ENCODE measurements at regions not wholly inside any gene's neighbourhood (a gene's known extent, or its start where the extent isn't known, plus 50 kb on each side); places are given as distances from the start of the nearest gene placed in this dataset.

GRCh38 chr10:10796061-10796773 is 221.5 kb upstream of the CELF2 start:
- Mint-ChIP-seq H3K4me1 (ENCODE audit: low read depth) (peaks cover 13% of the 10 kb centered on the region), H3K36me3 (ENCODE audit: insufficient read depth) (no peaks in the 10 kb centered on the region), H3K27ac (no peak overlapping the region), H3K27me3 (peaks cover 79% of the 10 kb centered on the region), H3K9me3 (ENCODE audit: low read depth) (no peaks in the 10 kb centered on the region), H3K4me3 (ENCODE audit: low read depth) (no peak overlapping the region)
- no peak for TF ChIP-seq CTCF (IDR thresholded peaks at IDR 0.05; ENCODE audit: unreplicated experiment)
- DNase-seq (ENCODE audit: low spot score, unreplicated experiment) = no peak

- TF ChIP-seq CTCF (IDR thresholded peaks at IDR 0.05; ENCODE audit: unreplicated experiment) = no peak
- Mint-ChIP-seq H3K4me1 (ENCODE audit: low read depth) (peaks cover 13% of the 10 kb centered on the region), H3K9me3 (ENCODE audit: low read depth) (peaks cover 3% of the 10 kb centered on the region), H3K27me3 (peaks cover 81% of the 10 kb centered on the region), H3K4me3 (ENCODE audit: low read depth) (no peak overlapping the region), H3K36me3 (ENCODE audit: insufficient read depth) (no peaks in the 10 kb centered on the region), H3K27ac (no peak overlapping the region)
- DNase-seq (ENCODE audit: low spot score, unreplicated experiment) = no peak
Measured at GRCh38 chr10:10796774-10797415, 220.8 kb upstream of the CELF2 start.

GRCh38 chr10:10797513-10797912 is 220.2 kb upstream of the CELF2 start:
- no peak for TF ChIP-seq CTCF (IDR thresholded peaks at IDR 0.05; ENCODE audit: unreplicated experiment)
- Mint-ChIP-seq H3K27ac (no peak overlapping the region), H3K9me3 (ENCODE audit: low read depth) (peaks cover 3% of the 10 kb centered on the region), H3K36me3 (ENCODE audit: insufficient read depth) (no peaks in the 10 kb centered on the region), H3K4me3 (ENCODE audit: low read depth) (no peak overlapping the region), H3K27me3 (peaks cover 76% of the 10 kb centered on the region), H3K4me1 (ENCODE audit: low read depth) (peaks cover 9% of the 10 kb centered on the region)
- no peak for DNase-seq (ENCODE audit: low spot score, unreplicated experiment)

- no peaks in the 10 kb centered on the region for H3K36me3 Mint-ChIP-seq (ENCODE audit: insufficient read depth)
- H3K9me3 Mint-ChIP-seq (ENCODE audit: low read depth) = peaks cover 3% of the 10 kb centered on the region
- no peak overlapping the region for H3K27ac Mint-ChIP-seq
- TF ChIP-seq CTCF (IDR thresholded peaks at IDR 0.05; ENCODE audit: unreplicated experiment) = no peak
- H3K27me3 Mint-ChIP-seq = peaks cover 68% of the 10 kb centered on the region
- peaks cover 9% of the 10 kb centered on the region for H3K4me1 Mint-ChIP-seq (ENCODE audit: low read depth)
- no peak for DNase-seq (ENCODE audit: low spot score, unreplicated experiment)
- peak overlapping the region; percentile 56 for H3K4me3 Mint-ChIP-seq (ENCODE audit: low read depth)
Measured at GRCh38 chr10:10798102-10798863, 219.4 kb upstream of the CELF2 start.

GRCh38 chr10:10798864-10799192 is 218.8 kb upstream of the CELF2 start:
- no peak for DNase-seq (ENCODE audit: low spot score, unreplicated experiment)
- Mint-ChIP-seq H3K9me3 (ENCODE audit: low read depth) (peaks cover 3% of the 10 kb centered on the region), H3K27me3 (peaks cover 66% of the 10 kb centered on the region), H3K36me3 (ENCODE audit: insufficient read depth) (no peaks in the 10 kb centered on the region), H3K4me1 (ENCODE audit: low read depth) (peaks cover 9% of the 10 kb centered on the region), H3K4me3 (ENCODE audit: low read depth) (no peak overlapping the region), H3K27ac (no peak overlapping the region)
- no peak for TF ChIP-seq CTCF (IDR thresholded peaks at IDR 0.05; ENCODE audit: unreplicated experiment)

All from progenitor cell of endocrine pancreas (in vitro differentiated cells).